B cell (primary cell): ENCODE measurements at regions not wholly inside any gene's neighbourhood (a gene's known extent, or its start where the extent isn't known, plus 50 kb on each side); places are given as distances from the start of the nearest gene placed in this dataset.

Experiments used
- ATAC-seq: fragments of 200-7000 bp; cut with Tn5 transposase; one replicate; pipeline ENCODE4 v1.10.0; 2021; ENCODE audit warnings: low read depth, mild to moderate bottlenecking, moderate number of reproducible peaks, moderate library complexity
- CTCF ChIA-PET: fragments of 350-600 bp; sonication (Branson Sonifier 250); formaldehyde crosslinking; loops from one replicate; lab custom pipeline; 2021; ENCODE audit warnings: antibody characterized with exemption, inconsistent platforms; lab: Charles Lee
- POLR2A ChIA-PET: fragments of 350-600 bp; sonication (Branson Sonifier 250); formaldehyde crosslinking; loops from one replicate; lab custom pipeline; 2021; ENCODE audit warnings: antibody characterized with exemption; lab: Charles Lee
- DNase-seq: peaks from one replicate; pipeline ENCODE4 v3.0.0; 2013
- H2AFZ ChIP-seq: 2 replicates; pipeline ENCODE4 v1.6.1; 2012; ENCODE audit warnings: mild to moderate bottlenecking, low read depth, low read length; ENCODE audit not compliant: insufficient read depth, poor library complexity, severe bottlenecking
- H3K27ac ChIP-seq, 2 donors: 1 replicate in 1 of 2; 2 replicates in 1 of 2; pipeline ENCODE4 v1.5.1; 2012 to 2013; ENCODE audit warnings: low read length in 2 of 2, mild to moderate bottlenecking in 2 of 2, moderate library complexity in 1 of 2
- H3K27me3 ChIP-seq, 4 experiments: fragments of 200-600 bp in 1 of 4; sonication (generic) in 1 of 4; replicated peaks in 1 of 4; 1 replicate in 2 of 4; 2 replicates in 2 of 4; pipeline versions ENCODE4 v1.6.1 to v1.7.0; 2013 to 2016; ENCODE audit warnings: low read length in 3 of 4, mild to moderate bottlenecking in 2 of 4, mixed read lengths in 1 of 4, moderate library complexity in 1 of 4; ENCODE audit not compliant: insufficient read depth in 4 of 4, control insufficient read depth in 3 of 4; ENCODE audit errors: control extremely low read depth in 1 of 4
- H3K36me3 ChIP-seq, 2 experiments: replicated peaks in 1 of 2; 1 replicate in 1 of 2; 2 replicates in 1 of 2; pipeline versions ENCODE4 v1.6.1 to v1.7.1; 2013; ENCODE audit warnings: low read length in 1 of 2; ENCODE audit not compliant: insufficient read depth in 2 of 2, control insufficient read depth in 1 of 2; ENCODE audit errors: control extremely low read depth in 1 of 2, extremely low read depth in 1 of 2
- H3K4me1 ChIP-seq, 2 donors: fragments of 200-600 bp in 1 of 2; sonication (generic) in 1 of 2; 1 replicate in 1 of 2; 2 replicates in 1 of 2; pipeline versions ENCODE4 v1.5.1 to v1.6.1; 2013 to 2017; ENCODE audit warnings: low read length in 2 of 2; ENCODE audit not compliant: control insufficient read depth in 2 of 2, insufficient read depth in 2 of 2
- H3K4me2 ChIP-seq: replicated peaks from 2 replicates; pipeline ENCODE3; 2012; ENCODE audit warnings: mild to moderate bottlenecking, low read depth, low read length; ENCODE audit not compliant: poor library complexity, severe bottlenecking
- H3K4me3 ChIP-seq, 5 experiments: fragments of 200-600 bp in 1 of 5; sonication (generic) in 1 of 5; 1 replicate in 3 of 5; 2 replicates in 2 of 5; pipeline versions ENCODE4 v1.5.1 to v1.7.0; 2011 to 2016; ENCODE audit warnings: low read length in 4 of 5, mild to moderate bottlenecking in 4 of 5, low read depth in 2 of 5, control low read depth in 1 of 5, moderate library complexity in 1 of 5; ENCODE audit not compliant: insufficient read depth in 1 of 5; ENCODE audit errors: control extremely low read depth in 1 of 5, extremely low read depth in 1 of 5
- H3K79me2 ChIP-seq: fragments of 200-600 bp; sonication (generic); one replicate; pipeline ENCODE4 v1.6.0; 2016; ENCODE audit warnings: low read length; ENCODE audit not compliant: control insufficient read depth, insufficient read depth
- H3K9ac ChIP-seq: fragments of 200-600 bp; sonication (generic); 2 replicates; pipeline ENCODE4 v1.6.1; 2017; ENCODE audit warnings: mild to moderate bottlenecking, low read length, moderate library complexity
- H3K9me3 ChIP-seq, 3 donors: one replicate each; pipeline versions ENCODE4 v1.6.1 to v1.7.1; 2013; ENCODE audit warnings: low read length in 2 of 3; ENCODE audit not compliant: control insufficient read depth in 2 of 3, insufficient read depth in 1 of 3; ENCODE audit errors: control extremely low read depth in 1 of 3
- H4K20me1 ChIP-seq: 2 replicates; pipeline ENCODE4 v1.6.0; 2012; ENCODE audit warnings: mild to moderate bottlenecking, low read length; ENCODE audit not compliant: insufficient read depth, control insufficient read depth, poor library complexity, severe bottlenecking
- H3K27ac Mint-ChIP-seq: one replicate; pipeline ENCODE4 v1.8.0; 2021; ENCODE audit warnings: mixed read lengths
- H3K27me3 Mint-ChIP-seq: one replicate; pipeline ENCODE4 v1.8.0; 2021; ENCODE audit warnings: mixed read lengths
- H3K4me1 Mint-ChIP-seq: one replicate; pipeline ENCODE4 v1.8.0; 2021; ENCODE audit warnings: mixed read lengths
- H3K4me3 Mint-ChIP-seq: one replicate; pipeline ENCODE4 v1.8.0; 2021; ENCODE audit warnings: mixed read lengths
- H3K9me3 Mint-ChIP-seq: one replicate; pipeline ENCODE4 v1.8.0; 2022; ENCODE audit warnings: mixed read lengths; ENCODE audit not compliant: insufficient read depth
- CTCF ChIP-seq: fragments of 200-600 bp; IDR thresholded peaks from one replicate; pipeline ENCODE4 v1.8.0; 2022; ENCODE audit warnings: antibody characterized with exemption, mild to moderate bottlenecking
- EZH2 ChIP-seq: IDR thresholded peaks from 2 replicates; pipeline ENCODE4 v1.6.1; 2012; ENCODE audit warnings: borderline replicate concordance, low read depth, mild to moderate bottlenecking, moderate library complexity, low read length; ENCODE audit not compliant: insufficient read depth, poor library complexity, severe bottlenecking
- WGBS: methylation state at CpG from one replicate; pipeline ENCODE4 v1.1.5; 2013; ENCODE audit warnings: missing lambda C conversion rate; ENCODE audit not compliant: insufficient coverage; 5-methylcytosine and 5-hydroxymethylcytosine counted together
- intact Hi-C: fragments of 100-400 bp; cut with micrococcal nuclease; formaldehyde crosslinking; loops from one replicate; pipeline ENCODE4 v1.10.0; 2022

GRCh38 chr12:61854902-61855301, 405.3 kb upstream of the USP15 start:
- H3K4me1 ChIP-seq = no peaks in the 10 kb centered on the region
- H3K27me3 Mint-ChIP-seq = no peaks in the 10 kb centered on the region
- CTCF ChIA-PET = no interaction called here
- peaks cover 0 to 6% (median 3%) of the 10 kb centered on the region in 3 donors for H3K9me3 ChIP-seq
- H2AFZ ChIP-seq = no peak overlapping the region
- no peaks in the 10 kb centered on the region for H4K20me1 ChIP-seq
- H3K9ac ChIP-seq = no peak overlapping the region
- peaks cover 2% of the 10 kb centered on the region for H3K9me3 Mint-ChIP-seq
- no peaks in the 10 kb centered on the region for H3K4me1 Mint-ChIP-seq
- H3K79me2 ChIP-seq = no peaks in the 10 kb centered on the region
- no peak overlapping the region for H3K27ac Mint-ChIP-seq
- intact Hi-C loops = no loop called here
- POLR2A ChIA-PET = no interaction called here
- H3K27me3 ChIP-seq = no peaks in the 10 kb centered on the region
- ATAC-seq (no peak), DNase-seq (no peak)
- TF ChIP-seq CTCF (no peak), EZH2 (no peak)
- no peaks in the 10 kb centered on the region for H3K36me3 ChIP-seq
- no peak overlapping the region for H3K4me3 Mint-ChIP-seq
- no peak overlapping the region for H3K27ac ChIP-seq
- H3K4me2 ChIP-seq = no peak overlapping the region
- no peak overlapping the region for H3K4me3 ChIP-seq

- DNase-seq (no peak), ATAC-seq (no peak)
- intact Hi-C loops = no loop called here
- Mint-ChIP-seq H3K4me1 (no peaks in the 10 kb centered on the region), H3K4me3 (no peak overlapping the region), H3K27me3 (no peaks in the 10 kb centered on the region), H3K27ac (no peak overlapping the region), H3K9me3 (peaks cover 2% of the 10 kb centered on the region)
- Histone ChIP-seq H3K4me3 (no peak overlapping the region), H3K9ac (no peak overlapping the region), H2AFZ (no peak overlapping the region), H3K79me2 (no peaks in the 10 kb centered on the region), H3K36me3 (no peaks in the 10 kb centered on the region), H3K27ac (no peak overlapping the region), H3K27me3 (no peaks in the 10 kb centered on the region), H3K4me2 (no peak overlapping the region), H4K20me1 (no peaks in the 10 kb centered on the region), H3K9me3 (peaks cover 0 to 6% (median 3%) of the 10 kb centered on the region in 3 donors), H3K4me1 (no peaks in the 10 kb centered on the region)
- 64% methylated on average over 1 of the region's 2 CpGs for whole genome bisulfite sequencing
- TF ChIP-seq EZH2 (no peak), CTCF (no peak)
- ChIA-PET POLR2A (no interaction called here), CTCF (no interaction called here)
Observed at GRCh38 chr12:61857968-61858367, 402.2 kb upstream of the USP15 start.
